GM23338 (cell line): ENCODE measurements at regions not wholly inside any gene's neighbourhood (a gene's known extent, or its start where the extent isn't known, plus 50 kb on each side); places are given as distances from the start of the nearest gene placed in this dataset.

Experiments
- ATAC-seq: fragments of 200-7000 bp; cut with Tn5 transposase; 3 replicates; pipeline ENCODE4 v1.9.1; 2020
- DNase-seq: peaks from one replicate; pipeline ENCODE4 v3.0.0-alpha.2; 2015; ENCODE audit warnings: low spot score
- H2AFZ ChIP-seq: fragments of 200-600 bp; sonication (generic); 2 replicates; pipeline ENCODE4 v1.8.0; 2016; ENCODE audit warnings: antibody characterized with exemption, mild to moderate bottlenecking, moderate library complexity
- H3F3A ChIP-seq: fragments of 200-600 bp; sonication (generic); replicated peaks from 2 replicates; pipeline ENCODE4 v1.8.0; 2017; ENCODE audit warnings: antibody characterized with exemption, mixed run types, low read depth
- H3K27ac ChIP-seq: fragments of 200-600 bp; sonication (generic); 2 replicates; pipeline ENCODE4 v1.6.1; 2016; ENCODE audit warnings: low read depth
- H3K27me3 ChIP-seq: fragments of 200-600 bp; sonication (generic); 2 replicates; pipeline ENCODE4 v1.8.0; 2016; ENCODE audit warnings: mild to moderate bottlenecking, mixed run types, moderate library complexity; ENCODE audit not compliant: insufficient read depth
- H3K36me3 ChIP-seq: fragments of 200-600 bp; sonication (generic); 2 replicates; pipeline ENCODE4 v1.8.0; 2016; ENCODE audit warnings: mild to moderate bottlenecking; ENCODE audit not compliant: insufficient read depth
- H3K4me1 ChIP-seq: fragments of 200-600 bp; sonication (generic); 2 replicates; pipeline ENCODE4 v1.8.0; 2016; ENCODE audit warnings: mild to moderate bottlenecking, moderate library complexity; ENCODE audit not compliant: insufficient read depth
- H3K4me2 ChIP-seq: fragments of 200-600 bp; sonication (generic); 2 replicates; pipeline ENCODE4 v1.7.1; 2017; ENCODE audit warnings: mixed run types
- H3K4me3 ChIP-seq: fragments of 200-600 bp; sonication (generic); 2 replicates; pipeline ENCODE4 v1.6.1; 2016; ENCODE audit warnings: mixed run types
- H3K79me2 ChIP-seq: fragments of 200-600 bp; sonication (generic); replicated peaks from 2 replicates; pipeline ENCODE4 v1.8.0; 2017; ENCODE audit warnings: mild to moderate bottlenecking; ENCODE audit not compliant: insufficient read depth
- H3K9me2 ChIP-seq: fragments of 200-600 bp; sonication (generic); 2 replicates; pipeline ENCODE4 v1.8.0; 2017; ENCODE audit not compliant: insufficient read depth
- H4K20me1 ChIP-seq: fragments of 200-600 bp; sonication (generic); replicated peaks from 2 replicates; pipeline ENCODE4 v1.8.0; 2017; ENCODE audit warnings: mild to moderate bottlenecking; ENCODE audit not compliant: insufficient read depth
- H3K27ac Mint-ChIP-seq: 2 replicates; pipeline ENCODE4 v1.8.0; 2020; ENCODE audit warnings: inconsistent platforms, mild to moderate bottlenecking, moderate library complexity, mixed read lengths
- H3K27me3 Mint-ChIP-seq: 3 replicates; pipeline ENCODE4 v1.8.0; 2022; ENCODE audit warnings: low read depth, mild to moderate bottlenecking, moderate library complexity, mixed read lengths, inconsistent platforms; ENCODE audit not compliant: insufficient read depth, poor library complexity
- H3K36me3 Mint-ChIP-seq: 3 replicates; pipeline ENCODE4 v1.8.0; 2021; ENCODE audit warnings: low read depth, mild to moderate bottlenecking, inconsistent platforms, moderate library complexity, mixed read lengths
- H3K4me1 Mint-ChIP-seq: 3 replicates; pipeline ENCODE4 v1.8.0; 2020; ENCODE audit warnings: mild to moderate bottlenecking, inconsistent platforms, mixed read lengths
- H3K4me3 Mint-ChIP-seq: 3 replicates; pipeline ENCODE4 v1.8.0; 2021; ENCODE audit warnings: moderate library complexity, mild to moderate bottlenecking, inconsistent platforms, mixed read lengths
- H3K9me3 Mint-ChIP-seq: 3 replicates; pipeline ENCODE4 v1.8.0; 2020; ENCODE audit warnings: moderate library complexity, mild to moderate bottlenecking, inconsistent platforms, mixed read lengths
- CREB1 ChIP-seq: fragments of 250-450 bp; sonication (Bioruptor Pico); IDR thresholded peaks from 2 replicates; pipeline ENCODE4 v1.5.0; 2020; ENCODE audit warnings: low read depth, mild to moderate bottlenecking, moderate library complexity
- EZH2 ChIP-seq: fragments of 200-600 bp; sonication (generic); IDR thresholded peaks from one replicate; pipeline ENCODE4 v1.8.0; 2017; ENCODE audit warnings: antibody characterized with exemption, mild to moderate bottlenecking, low read depth; ENCODE audit not compliant: unreplicated experiment
- EZH2phosphoT487 ChIP-seq: fragments of 200-600 bp; sonication (generic); IDR thresholded peaks from one replicate; pipeline ENCODE4 v1.8.1; 2018; ENCODE audit warnings: antibody characterized with exemption; ENCODE audit not compliant: unreplicated experiment
- JUNB ChIP-seq: IDR thresholded peaks from one replicate; pipeline ENCODE4 v1.6.1; 2016; ENCODE audit warnings: antibody characterized with exemption; ENCODE audit not compliant: unreplicated experiment
- NANOG ChIP-seq: IDR thresholded peaks from 2 replicates; pipeline ENCODE4 v1.6.1; 2016; ENCODE audit warnings: antibody characterized with exemption, borderline replicate concordance
- POLR2AphosphoS5 ChIP-seq: IDR thresholded peaks from 2 replicates; pipeline ENCODE4 v1.6.1; 2016; ENCODE audit warnings: antibody characterized with exemption, low read depth
- REST ChIP-seq: IDR thresholded peaks from one replicate; pipeline ENCODE4 v1.6.1; 2018; ENCODE audit warnings: antibody characterized with exemption; ENCODE audit not compliant: unreplicated experiment
- STAT1 ChIP-seq: IDR thresholded peaks from one replicate; pipeline ENCODE4 v1.6.1; 2016; ENCODE audit warnings: antibody characterized with exemption; ENCODE audit not compliant: unreplicated experiment
- ZNF114 ChIP-seq: fragments of 250-450 bp; sonication (Bioruptor Pico); IDR thresholded peaks from 2 replicates; pipeline ENCODE4 v1.5.0; 2020; ENCODE audit warnings: mild to moderate bottlenecking, moderate library complexity
- ZNF331 ChIP-seq: fragments of 250-450 bp; sonication (Bioruptor Pico); IDR thresholded peaks from 2 replicates; pipeline ENCODE4 v1.5.0; 2020; ENCODE audit warnings: low read depth, mild to moderate bottlenecking, moderate library complexity
- ZNF462 ChIP-seq: fragments of 250-450 bp; sonication (Bioruptor Pico); IDR thresholded peaks from 2 replicates; pipeline ENCODE4 v1.5.0; 2020; ENCODE audit warnings: mild to moderate bottlenecking, moderate library complexity
- TF ChIP-seq, protein P1 (sequence below): IDR thresholded peaks from 2 replicates; pipeline ENCODE4 v1.6.1; 2016; ENCODE audit warnings: antibody characterized with exemption
- TF ChIP-seq, protein P2 (sequence below), 2 experiments: fragments of 200-600 bp in 1 of 2; sonication (generic) in 1 of 2; conservative IDR thresholded peaks; 2 replicates each; pipeline versions ENCODE4 v1.5.1 to v1.6.1; 2016 to 2017; ENCODE audit warnings: antibody characterized with exemption in 2 of 2, low read depth in 2 of 2, mild to moderate bottlenecking in 2 of 2, moderate library complexity in 1 of 2

GRCh38 chr12:89203144-89203543, 149.2 kb downstream of the DUSP6 start:
- no peak overlapping the region for H3K4me3 Mint-ChIP-seq
- no peak overlapping the region for H3K27ac ChIP-seq
- no peak for DNase-seq
- TF ChIP-seq POLR2AphosphoS5 (no peak), ZNF331 (CRISPR knock-in tag) (no peak), REST (no peak), ZNF114 (no peak), JUNB (no peak), CREB1 (CRISPR knock-in tag) (no peak), NANOG (no peak), EZH2 (no peak), EZH2phosphoT487 (no peak), ZNF462 (CRISPR knock-in tag) (no peak), STAT1 (no peak)
- TF ChIP-seq, protein P1, sequence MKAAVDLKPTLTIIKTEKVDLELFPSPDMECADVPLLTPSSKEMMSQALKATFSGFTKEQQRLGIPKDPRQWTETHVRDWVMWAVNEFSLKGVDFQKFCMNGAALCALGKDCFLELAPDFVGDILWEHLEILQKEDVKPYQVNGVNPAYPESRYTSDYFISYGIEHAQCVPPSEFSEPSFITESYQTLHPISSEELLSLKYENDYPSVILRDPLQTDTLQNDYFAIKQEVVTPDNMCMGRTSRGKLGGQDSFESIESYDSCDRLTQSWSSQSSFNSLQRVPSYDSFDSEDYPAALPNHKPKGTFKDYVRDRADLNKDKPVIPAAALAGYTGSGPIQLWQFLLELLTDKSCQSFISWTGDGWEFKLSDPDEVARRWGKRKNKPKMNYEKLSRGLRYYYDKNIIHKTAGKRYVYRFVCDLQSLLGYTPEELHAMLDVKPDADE, result no peak
- TF ChIP-seq, protein P2, sequence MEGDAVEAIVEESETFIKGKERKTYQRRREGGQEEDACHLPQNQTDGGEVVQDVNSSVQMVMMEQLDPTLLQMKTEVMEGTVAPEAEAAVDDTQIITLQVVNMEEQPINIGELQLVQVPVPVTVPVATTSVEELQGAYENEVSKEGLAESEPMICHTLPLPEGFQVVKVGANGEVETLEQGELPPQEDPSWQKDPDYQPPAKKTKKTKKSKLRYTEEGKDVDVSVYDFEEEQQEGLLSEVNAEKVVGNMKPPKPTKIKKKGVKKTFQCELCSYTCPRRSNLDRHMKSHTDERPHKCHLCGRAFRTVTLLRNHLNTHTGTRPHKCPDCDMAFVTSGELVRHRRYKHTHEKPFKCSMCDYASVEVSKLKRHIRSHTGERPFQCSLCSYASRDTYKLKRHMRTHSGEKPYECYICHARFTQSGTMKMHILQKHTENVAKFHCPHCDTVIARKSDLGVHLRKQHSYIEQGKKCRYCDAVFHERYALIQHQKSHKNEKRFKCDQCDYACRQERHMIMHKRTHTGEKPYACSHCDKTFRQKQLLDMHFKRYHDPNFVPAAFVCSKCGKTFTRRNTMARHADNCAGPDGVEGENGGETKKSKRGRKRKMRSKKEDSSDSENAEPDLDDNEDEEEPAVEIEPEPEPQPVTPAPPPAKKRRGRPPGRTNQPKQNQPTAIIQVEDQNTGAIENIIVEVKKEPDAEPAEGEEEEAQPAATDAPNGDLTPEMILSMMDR (conservative IDR thresholded peaks at IDR 0.05; ENCODE audit: low read depth in 2 of 2), result no peak
- H3F3A ChIP-seq, result no peaks in the 10 kb centered on the region
- no peaks in the 10 kb centered on the region for H3K4me1 ChIP-seq
- H4K20me1 ChIP-seq, result no peaks in the 10 kb centered on the region
- no peak overlapping the region for H3K4me2 ChIP-seq
- no peaks in the 10 kb centered on the region for H3K9me3 Mint-ChIP-seq
- no peak overlapping the region for H3K4me3 ChIP-seq
- no peak overlapping the region for H3K27ac Mint-ChIP-seq
- H3K4me1 Mint-ChIP-seq, result no peaks in the 10 kb centered on the region
- H3K79me2 ChIP-seq, result no peaks in the 10 kb centered on the region
- ATAC-seq, result no peak
- H3K27me3 Mint-ChIP-seq, result peaks cover 1% of the 10 kb centered on the region
- H3K9me2 ChIP-seq, result no peaks in the 10 kb centered on the region
- no peaks in the 10 kb centered on the region for H3K27me3 ChIP-seq
- no peaks in the 10 kb centered on the region for H3K36me3 ChIP-seq
- no peaks in the 10 kb centered on the region for H3K36me3 Mint-ChIP-seq
- H2AFZ ChIP-seq, result no peak overlapping the region
